A549 (cell line): ENCODE measurements at regions not wholly inside any gene's neighbourhood (a gene's known extent, or its start where the extent isn't known, plus 50 kb on each side); places are given as distances from the start of the nearest gene placed in this dataset.

Source experiments
- ATAC-seq, 2 experiments: fragments of 200-7000 bp in 1 of 2; fragments of >200 bp in 1 of 2; cut with Nextera tagmentation in 1 of 2; cut with Tn5 transposase in 1 of 2; 3 replicates each; pipeline versions ENCODE4 v1.8.0 to v1.9.1; 2018 to 2020; ENCODE audit warnings: mild to moderate bottlenecking in 1 of 2, moderate library complexity in 1 of 2
- CTCF ChIA-PET: fragments of 300-600 bp; sonication (Branson Sonifier 250); formaldehyde crosslinking; extraction: SDS; loops from one replicate; lab custom pipeline; 2021; ENCODE audit warnings: antibody characterized with exemption, inconsistent platforms; lab: Yijun Ruan, JAX
- POLR2A ChIA-PET: fragments of 350-600 bp; formaldehyde crosslinking; extraction: SDS; loops from one replicate; lab custom pipeline; 2021; ENCODE audit warnings: antibody characterized with exemption, inconsistent platforms; lab: Yijun Ruan, JAX
- DNase-seq, 2 experiments: peaks; one replicate each; pipeline versions ENCODE4 v3.0.0 to v3.0.0-alpha.2; 2011 to 2016; ENCODE audit warnings: low read depth in 1 of 2, low spot score in 1 of 2
- FAIRE-seq: peaks from 2 replicates; lab custom pipeline; 2011; peaks lifted over from hg19 to GRCh38; lab: Jason Lieb, UNC
- H3K27ac ChIP-seq, 2 experiments: fragments of >200 bp; sonication (Bioruptor Twin); formaldehyde crosslinking; 3 replicates each; pipeline ENCODE4 v1.5.1; 2016 to 2017
- H3K4me1 ChIP-seq: fragments of >200 bp; sonication (Bioruptor Twin); formaldehyde crosslinking; 3 replicates; pipeline ENCODE4 v1.6.1; 2016
- H3K4me2 ChIP-seq: fragments of >200 bp; sonication (Bioruptor Twin); formaldehyde crosslinking; 3 replicates; pipeline ENCODE4 v1.6.1; 2016
- H3K4me3 ChIP-seq: fragments of >200 bp; sonication (Bioruptor Twin); formaldehyde crosslinking; 3 replicates; pipeline ENCODE4 v1.5.1; 2016
- H3K9me3 ChIP-seq: fragments of >200 bp; sonication (Bioruptor Twin); formaldehyde crosslinking; 3 replicates; pipeline ENCODE4 v1.6.1; 2016
- ATOH8 ChIP-seq: fragments of 250-450 bp; sonication (Bioruptor Pico); IDR thresholded peaks from 2 replicates; pipeline ENCODE4 v1.5.0; 2020; ENCODE audit warnings: low read depth, mild to moderate bottlenecking, moderate library complexity
- BHLHE40 ChIP-seq: IDR thresholded peaks from 2 replicates; pipeline ENCODE4 v1.6.1; 2012; ENCODE audit warnings: low read depth, low read length, inconsistent platforms
- CBX2 ChIP-seq: fragments of 200-600 bp; sonication (generic); IDR thresholded peaks from 2 replicates; pipeline ENCODE4 v1.6.1; 2016; ENCODE audit warnings: low read depth, mild to moderate bottlenecking, borderline replicate concordance
- CBX8 ChIP-seq: fragments of 200-600 bp; sonication (generic); IDR thresholded peaks from 2 replicates; pipeline ENCODE4 v1.6.1; 2016
- EP300 ChIP-seq, 2 experiments: fragments of >200 bp; sonication (Bioruptor Twin); formaldehyde crosslinking; IDR thresholded peaks; 2 replicates in 1 of 2; 3 replicates in 1 of 2; pipeline ENCODE4 v1.6.1; 2016 to 2017
- FOSL2 ChIP-seq, 2 experiments: fragments of 450-650 bp in 1 of 2; fragments of >200 bp in 1 of 2; sonication (Bioruptor Twin) in 1 of 2; formaldehyde crosslinking; IDR thresholded peaks; 2 replicates each; pipeline versions ENCODE4 v1.5.0 to v1.6.1; 2016 to 2020; ENCODE audit warnings: mild to moderate bottlenecking in 1 of 2, moderate library complexity in 1 of 2
- HMGXB4 ChIP-seq: fragments of 250-450 bp; sonication (Bioruptor Pico); IDR thresholded peaks from 2 replicates; pipeline ENCODE4 v1.5.0; 2021; ENCODE audit warnings: mild to moderate bottlenecking, moderate library complexity, borderline replicate concordance
- JUNB ChIP-seq: fragments of >200 bp; sonication (Bioruptor Twin); formaldehyde crosslinking; IDR thresholded peaks from 2 replicates; pipeline ENCODE4 v1.6.1; 2016
- PHF8 ChIP-seq: fragments of 200-600 bp; sonication (generic); IDR thresholded peaks from 2 replicates; pipeline ENCODE4 v1.6.1; 2016; ENCODE audit warnings: low read depth, mild to moderate bottlenecking, antibody characterized with exemption, moderate library complexity, borderline replicate concordance
- POLR2A ChIP-seq: IDR thresholded peaks from 2 replicates; pipeline ENCODE4 v1.6.1; 2012; ENCODE audit warnings: mild to moderate bottlenecking, low read length
- REST ChIP-seq: fragments of 200-600 bp; sonication (generic); IDR thresholded peaks from 2 replicates; pipeline ENCODE4 v1.6.1; 2016; ENCODE audit warnings: antibody characterized with exemption, mild to moderate bottlenecking, moderate library complexity
- SMC3 ChIP-seq: fragments of >200 bp; sonication (Bioruptor Twin); formaldehyde crosslinking; IDR thresholded peaks from 3 replicates; pipeline ENCODE4 v1.6.1; 2018; ENCODE audit warnings: inconsistent platforms
- SREBF2 ChIP-seq: fragments of 450-650 bp; IDR thresholded peaks from 2 replicates; pipeline ENCODE4 v1.6.1; 2014; ENCODE audit warnings: mild to moderate bottlenecking, moderate library complexity
- TP53 ChIP-seq: fragments of 250-450 bp; sonication (Bioruptor Pico); IDR thresholded peaks from 2 replicates; pipeline ENCODE4 v1.5.0; 2021; ENCODE audit warnings: mild to moderate bottlenecking, moderate library complexity
- USF2 ChIP-seq: fragments of 450-650 bp; IDR thresholded peaks from 2 replicates; pipeline ENCODE4 v1.6.1; 2014; ENCODE audit warnings: antibody characterized with exemption
- WGBS: methylation state at CpG from one replicate; pipeline ENCODE4 v1.1.6; 2017; ENCODE audit errors: missing lambda C conversion rate; 5-methylcytosine and 5-hydroxymethylcytosine counted together

- TF ChIP-seq SMC3 (no peak), SREBF2 (no peak), HMGXB4 (no peak), PHF8 (no peak), REST (no peak), POLR2A (no peak), CBX2 (no peak), BHLHE40 (no peak), TP53 (CRISPR knock-in tag) (no peak), EP300 (IDR thresholded peaks at IDR 0.05) (no peak)
- TF ChIP-seq, all 56 proteins: peak for 0
- no peaks in the 10 kb centered on the region for H3K9me3 ChIP-seq
- ChIA-PET CTCF (no interaction called here), POLR2A (no interaction called here)
- ATAC-seq (no peak), FAIRE-seq (no peak), DNase-seq (no peak)
- H3K4me3 ChIP-seq = no peak overlapping the region
- H3K4me2 ChIP-seq = no peak overlapping the region
- no peaks in the 10 kb centered on the region for H3K4me1 ChIP-seq
- no peak overlapping the region for H3K27ac ChIP-seq
Observed at GRCh38 chr2:125562924-125563323, 1093.0 kb upstream of the GYPC start.

- WGBS = 0% methylated on average over 4 of the region's 4 CpGs
- ATAC-seq = no peak
- no peak for FAIRE-seq
Observed at GRCh38 chr2:125564471-125564870, 1091.5 kb upstream of the GYPC start.

More at GRCh38 chr2:125564471-125564870, 1091.5 kb upstream of the GYPC start:
- CTCF ChIA-PET = no interaction called here
- Histone ChIP-seq H3K4me3 (no peak overlapping the region), H3K4me1 (no peaks in the 10 kb centered on the region), H3K9me3 (no peaks in the 10 kb centered on the region), H3K4me2 (no peak overlapping the region), H3K27ac (no peak overlapping the region)
- TF ChIP-seq FOSL2 (IDR thresholded peaks at IDR 0.05) = no peak
- TF ChIP-seq FOSL2 (CRISPR knock-in tag; IDR thresholded peaks at IDR 0.05) = no peak
- no peak for TF ChIP-seq HMGXB4
- no peak for TF ChIP-seq ATOH8 (CRISPR knock-in tag)
- no peak for TF ChIP-seq USF2
- TF ChIP-seq JUNB = no peak
- TF ChIP-seq CBX2 = no peak
- no peak for TF ChIP-seq CBX8
- DNase-seq = no peak
- POLR2A ChIA-PET = no interaction called here
